ENCODE measurements at regions not wholly inside any gene's neighbourhood (a gene's known extent, or its start where the extent isn't known, plus 50 kb on each side); places are given as distances from the start of the nearest gene placed in this dataset.

DNA sequence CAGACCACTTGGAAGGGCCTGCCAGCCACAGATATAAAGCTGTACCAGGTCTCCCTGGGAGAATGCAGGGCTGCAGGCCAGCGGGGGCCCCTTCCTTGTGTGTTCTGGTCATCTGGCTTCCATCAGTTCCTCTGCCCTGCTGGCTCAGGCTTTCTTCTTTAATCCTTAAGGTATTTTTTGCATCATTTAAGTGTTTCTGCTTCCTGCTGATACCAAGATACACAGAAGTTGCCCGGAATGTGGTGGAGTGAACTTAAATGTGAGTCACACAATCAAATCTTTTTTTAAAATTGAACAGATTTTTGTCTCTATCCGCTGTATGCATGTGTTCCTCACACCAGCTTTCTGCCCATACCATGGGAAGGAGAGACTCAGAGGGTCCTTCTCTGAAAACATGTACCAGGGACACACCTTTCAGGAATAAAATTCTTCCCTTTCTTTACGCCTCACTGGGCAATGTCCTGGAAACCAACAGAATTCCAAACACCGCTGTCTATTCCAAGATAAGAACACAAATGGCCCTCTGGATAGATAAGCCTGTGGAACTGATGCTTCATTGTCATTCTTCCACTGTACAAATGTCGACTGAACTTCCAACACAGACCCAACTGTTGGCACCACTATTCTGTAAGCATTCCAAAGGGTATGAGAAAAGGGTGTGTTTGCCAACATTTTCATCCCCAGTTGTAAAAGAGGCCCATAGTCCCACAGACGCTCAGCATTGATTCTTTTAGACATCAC, 206.2 kb upstream of the MYLIP start:
- no peak overlapping the region for H3K27ac ChIP-seq (ENCODE audit: low read depth, low read length)

DNA sequence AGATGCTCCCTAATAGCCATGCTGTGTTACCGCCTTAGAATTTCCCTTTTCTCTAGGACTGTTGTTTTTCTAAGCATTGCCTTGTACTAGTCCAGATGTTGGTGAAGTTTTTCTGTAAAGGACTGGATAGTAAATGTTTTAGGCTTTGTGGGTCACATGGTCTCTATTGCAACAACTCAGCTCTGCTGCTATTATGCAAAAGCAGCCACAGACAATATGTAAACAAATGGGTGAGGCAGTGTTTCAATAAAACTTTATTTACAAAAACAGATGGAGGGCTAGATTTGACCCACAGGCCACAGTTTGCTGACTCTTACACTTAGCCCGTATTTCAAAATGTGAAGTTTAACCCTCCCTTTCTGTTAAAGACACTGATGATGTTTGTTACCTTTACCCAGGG, 207.6 kb upstream of the MYLIP start:
- Histone ChIP-seq H3K36me3 (ENCODE audit: control insufficient read depth in 1 of 2, insufficient read depth in 2 of 2, low read length in 2 of 2) (no peaks in the 10 kb centered on the region), H3K9me3 (ENCODE audit: control insufficient read depth in 1 of 2, low read length in 2 of 2) (no peaks in the 10 kb centered on the region)

More for the DNA sequence above, 206.2 kb upstream of the MYLIP start:
- Histone ChIP-seq H3K9ac (ENCODE audit: low read depth in 1 of 2, low read length in 2 of 2) (no peak overlapping the region), H3K36me3 (ENCODE audit: control insufficient read depth in 1 of 2, insufficient read depth in 2 of 2, low read length in 2 of 2) (no peaks in the 10 kb centered on the region), H3K4me3 (ENCODE audit: low read depth in 1 of 2, low read length in 2 of 2) (no peak overlapping the region), H3K4me1 (ENCODE audit: control insufficient read depth in 1 of 2, insufficient read depth in 2 of 2, low read length in 2 of 2) (no peaks in the 10 kb centered on the region), H3K27me3 (ENCODE audit: control insufficient read depth in 1 of 2, insufficient read depth in 2 of 2, low read length in 2 of 2) (no peaks in the 10 kb centered on the region), H3K9me3 (ENCODE audit: control insufficient read depth in 1 of 2, low read length in 2 of 2) (no peaks in the 10 kb centered on the region)

DNA sequence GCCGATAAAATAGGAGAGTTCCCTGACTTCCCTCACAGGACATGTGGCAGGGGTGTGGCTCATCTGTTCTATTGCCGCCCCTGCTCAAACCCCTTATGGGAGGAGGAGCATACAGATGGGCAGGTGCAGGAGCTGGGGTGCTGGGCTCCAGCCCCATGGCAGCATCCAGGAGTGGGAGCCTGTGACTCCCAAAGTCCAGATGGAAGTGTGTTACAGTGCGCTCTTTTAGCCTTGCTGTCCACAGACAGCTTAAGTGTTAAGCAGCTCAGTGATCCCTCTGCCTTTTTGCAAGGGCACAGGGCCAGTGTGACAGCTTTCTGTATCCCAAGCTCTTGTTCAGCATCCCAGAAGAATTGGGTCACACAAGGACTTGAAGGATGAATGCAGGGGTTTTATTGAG, 212.3 kb upstream of the MYLIP start:
- H3K9me3 ChIP-seq (ENCODE audit: control insufficient read depth in 1 of 2, low read length in 2 of 2) = no peaks in the 10 kb centered on the region
- no peak overlapping the region for H3K4me3 ChIP-seq (ENCODE audit: low read depth in 1 of 2, low read length in 2 of 2)

More for the DNA sequence above, 207.6 kb upstream of the MYLIP start:
- H3K27ac ChIP-seq (ENCODE audit: low read depth, low read length) = no peak overlapping the region
- H3K27me3 ChIP-seq (ENCODE audit: control insufficient read depth in 1 of 2, insufficient read depth in 2 of 2, low read length in 2 of 2) = no peaks in the 10 kb centered on the region
- H3K4me1 ChIP-seq (ENCODE audit: control insufficient read depth in 1 of 2, insufficient read depth in 2 of 2, low read length in 2 of 2) = no peaks in the 10 kb centered on the region
- no peak overlapping the region for H3K4me3 ChIP-seq (ENCODE audit: low read depth in 1 of 2, low read length in 2 of 2)
- no peak overlapping the region for H3K9ac ChIP-seq (ENCODE audit: low read depth in 1 of 2, low read length in 2 of 2)

DNA sequence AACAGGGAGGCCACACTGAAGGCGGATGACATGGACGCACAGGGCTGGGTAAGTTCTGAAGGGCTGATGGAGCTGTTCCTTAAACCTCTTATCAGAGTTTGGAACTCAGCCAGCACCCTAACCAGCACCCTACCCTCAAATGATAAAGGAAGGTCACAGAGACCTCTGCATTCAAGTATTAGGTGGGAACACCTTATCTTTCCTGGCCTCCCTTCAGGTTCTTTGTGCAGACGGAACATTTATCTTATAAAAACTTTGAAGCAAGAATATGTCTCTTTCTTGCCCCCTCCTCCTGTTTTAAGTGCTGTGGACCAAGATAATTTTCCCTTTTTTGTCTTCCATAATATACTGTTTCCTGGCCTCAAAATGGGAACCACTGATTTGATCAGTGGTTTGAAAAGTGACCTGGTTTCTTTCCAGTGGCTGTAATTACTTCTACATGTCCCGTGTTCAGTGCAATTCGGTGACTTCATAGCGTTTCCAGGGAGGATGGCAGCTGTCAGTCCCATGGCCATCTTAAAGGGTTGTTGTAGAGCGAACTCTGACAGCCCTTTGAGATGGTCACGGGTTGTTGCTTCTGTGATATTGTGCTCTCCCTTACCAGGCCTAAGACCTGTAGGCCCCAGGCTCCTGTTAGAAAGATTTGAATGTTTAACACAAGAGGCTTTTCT, 213.2 kb upstream of the MYLIP start:
- no peak overlapping the region for H3K9ac ChIP-seq (ENCODE audit: low read depth in 1 of 2, low read length in 2 of 2)

More for the DNA sequence above, 212.3 kb upstream of the MYLIP start:
- Histone ChIP-seq H3K36me3 (ENCODE audit: control insufficient read depth in 1 of 2, insufficient read depth in 2 of 2, low read length in 2 of 2) (no peaks in the 10 kb centered on the region), H3K9ac (ENCODE audit: low read depth in 1 of 2, low read length in 2 of 2) (no peak overlapping the region), H3K4me1 (ENCODE audit: control insufficient read depth in 1 of 2, insufficient read depth in 2 of 2, low read length in 2 of 2) (no peaks in the 10 kb centered on the region), H3K27me3 (ENCODE audit: control insufficient read depth in 1 of 2, insufficient read depth in 2 of 2, low read length in 2 of 2) (no peaks in the 10 kb centered on the region), H3K27ac (ENCODE audit: low read depth, low read length) (no peak overlapping the region)

DNA sequence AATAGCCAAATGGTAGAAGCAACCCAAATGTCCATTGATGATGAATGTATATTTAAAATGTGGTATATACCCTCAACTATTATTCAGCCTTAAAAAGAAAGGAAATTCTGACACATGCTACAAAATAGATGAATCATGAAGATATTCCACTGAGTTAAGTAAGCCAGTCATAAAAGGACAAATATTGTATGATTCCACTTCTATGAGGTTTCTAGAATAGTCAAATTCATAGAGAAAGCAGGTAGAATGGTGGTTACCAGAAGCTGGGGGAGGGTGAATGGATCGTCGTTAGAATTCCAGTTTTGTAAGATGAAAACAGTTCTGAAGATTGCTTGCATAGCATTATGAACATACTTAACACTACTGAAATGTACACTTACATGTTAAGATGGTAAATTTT, 214.3 kb upstream of the MYLIP start:
- H3K4me1 ChIP-seq (ENCODE audit: control insufficient read depth in 1 of 2, insufficient read depth in 2 of 2, low read length in 2 of 2) = no peaks in the 10 kb centered on the region
- H3K9me3 ChIP-seq (ENCODE audit: control insufficient read depth in 1 of 2, low read length in 2 of 2) = no peaks in the 10 kb centered on the region
- H3K9ac ChIP-seq (ENCODE audit: low read depth in 1 of 2, low read length in 2 of 2) = no peak overlapping the region
- no peaks in the 10 kb centered on the region for H3K27me3 ChIP-seq (ENCODE audit: control insufficient read depth in 1 of 2, insufficient read depth in 2 of 2, low read length in 2 of 2)
- H3K4me3 ChIP-seq (ENCODE audit: low read depth in 1 of 2, low read length in 2 of 2) = no peak overlapping the region
- no peaks in the 10 kb centered on the region for H3K36me3 ChIP-seq (ENCODE audit: control insufficient read depth in 1 of 2, insufficient read depth in 2 of 2, low read length in 2 of 2)
- H3K27ac ChIP-seq (ENCODE audit: low read depth, low read length) = no peak overlapping the region

More for the DNA sequence above, 213.2 kb upstream of the MYLIP start:
- Histone ChIP-seq H3K36me3 (ENCODE audit: control insufficient read depth in 1 of 2, insufficient read depth in 2 of 2, low read length in 2 of 2) (no peaks in the 10 kb centered on the region), H3K4me3 (ENCODE audit: low read depth in 1 of 2, low read length in 2 of 2) (no peak overlapping the region), H3K27me3 (ENCODE audit: control insufficient read depth in 1 of 2, insufficient read depth in 2 of 2, low read length in 2 of 2) (no peaks in the 10 kb centered on the region), H3K4me1 (ENCODE audit: control insufficient read depth in 1 of 2, insufficient read depth in 2 of 2, low read length in 2 of 2) (no peaks in the 10 kb centered on the region), H3K9me3 (ENCODE audit: control insufficient read depth in 1 of 2, low read length in 2 of 2) (no peaks in the 10 kb centered on the region), H3K27ac (ENCODE audit: low read depth, low read length) (no peak overlapping the region)

DNA sequence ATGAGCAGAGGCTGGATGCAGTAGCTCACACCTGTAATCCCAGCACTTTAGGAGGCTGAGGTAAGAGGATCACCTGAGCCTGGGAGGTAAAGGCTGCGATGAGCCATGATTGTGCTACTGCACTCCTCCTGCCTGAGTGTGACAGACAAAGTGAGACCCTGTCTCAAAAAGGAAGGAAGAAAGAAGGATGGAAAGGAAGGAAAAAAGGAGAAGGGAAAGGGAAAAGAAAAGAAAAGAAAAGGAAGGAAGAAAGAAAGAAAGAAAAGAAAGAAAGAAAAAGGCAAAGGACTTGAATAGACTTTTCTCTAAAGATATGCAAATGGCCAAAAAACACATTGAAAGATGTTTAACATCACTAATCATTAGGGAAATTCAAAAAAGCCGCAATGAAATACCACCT, 215.3 kb upstream of the MYLIP start:
- Histone ChIP-seq H3K27ac (ENCODE audit: low read depth, low read length) (no peak overlapping the region), H3K27me3 (ENCODE audit: control insufficient read depth in 1 of 2, insufficient read depth in 2 of 2, low read length in 2 of 2) (no peaks in the 10 kb centered on the region), H3K4me1 (ENCODE audit: control insufficient read depth in 1 of 2, insufficient read depth in 2 of 2, low read length in 2 of 2) (no peaks in the 10 kb centered on the region)

DNA sequence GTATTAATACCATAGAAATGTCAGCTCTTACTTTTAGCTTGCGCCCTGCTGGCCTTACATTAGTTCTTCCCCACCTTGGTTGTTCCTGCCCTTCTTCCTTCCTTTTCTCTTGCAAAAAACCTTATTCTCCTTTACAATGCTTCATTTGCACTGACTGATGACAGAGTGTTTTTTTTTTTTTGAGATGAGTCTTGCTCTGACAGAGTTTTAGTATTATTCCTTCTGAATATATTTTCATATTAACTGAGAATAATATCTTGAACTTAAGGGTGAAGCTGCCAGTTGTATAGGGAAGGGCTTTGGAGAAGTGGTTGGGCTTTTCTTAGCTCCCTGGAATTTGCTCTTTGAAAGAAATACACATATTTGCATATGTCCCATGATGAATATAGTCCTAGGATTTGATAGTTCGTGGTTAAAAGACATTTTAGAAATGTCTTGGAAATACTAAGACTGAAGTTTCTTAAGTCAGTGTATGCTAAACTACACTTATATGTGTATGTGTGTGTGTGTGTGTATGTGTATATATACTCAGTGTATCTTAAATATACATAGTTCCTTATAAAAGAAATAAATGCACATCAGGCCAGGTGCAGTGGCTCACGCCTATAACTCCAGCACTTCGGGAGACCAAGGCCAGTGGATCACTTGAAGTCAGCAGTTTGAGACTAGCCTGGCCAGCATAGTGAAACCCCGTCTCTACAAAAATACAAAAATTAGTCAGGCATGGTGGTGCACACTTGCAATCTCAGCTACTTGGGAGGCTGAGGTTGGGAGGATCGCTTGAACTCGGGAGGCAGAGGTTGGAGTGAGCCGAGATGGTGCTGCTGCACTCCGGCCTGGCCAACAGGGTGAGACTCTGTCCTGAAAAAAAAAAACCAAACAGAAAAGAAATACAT, 216.1 kb upstream of the MYLIP start:
- Histone ChIP-seq H3K9ac (ENCODE audit: low read depth in 1 of 2, low read length in 2 of 2) (no peak overlapping the region), H3K4me3 (ENCODE audit: low read depth in 1 of 2, low read length in 2 of 2) (no peak overlapping the region), H3K9me3 (ENCODE audit: control insufficient read depth in 1 of 2, low read length in 2 of 2) (no peaks in the 10 kb centered on the region), H3K36me3 (ENCODE audit: control insufficient read depth in 1 of 2, insufficient read depth in 2 of 2, low read length in 2 of 2) (no peaks in the 10 kb centered on the region), H3K27ac (ENCODE audit: low read depth, low read length) (no peak overlapping the region), H3K27me3 (ENCODE audit: control insufficient read depth in 1 of 2, insufficient read depth in 2 of 2, low read length in 2 of 2) (no peaks in the 10 kb centered on the region), H3K4me1 (ENCODE audit: control insufficient read depth in 1 of 2, insufficient read depth in 2 of 2, low read length in 2 of 2) (peaks cover 0 to 8% of the 10 kb centered on the region in 2 donors)

More for the DNA sequence above, 215.3 kb upstream of the MYLIP start:
- H3K9ac ChIP-seq (ENCODE audit: low read depth in 1 of 2, low read length in 2 of 2) = no peak overlapping the region
- no peaks in the 10 kb centered on the region for H3K9me3 ChIP-seq (ENCODE audit: control insufficient read depth in 1 of 2, low read length in 2 of 2)
- no peak overlapping the region for H3K4me3 ChIP-seq (ENCODE audit: low read depth in 1 of 2, low read length in 2 of 2)
- H3K36me3 ChIP-seq (ENCODE audit: control insufficient read depth in 1 of 2, insufficient read depth in 2 of 2, low read length in 2 of 2) = no peaks in the 10 kb centered on the region

DNA sequence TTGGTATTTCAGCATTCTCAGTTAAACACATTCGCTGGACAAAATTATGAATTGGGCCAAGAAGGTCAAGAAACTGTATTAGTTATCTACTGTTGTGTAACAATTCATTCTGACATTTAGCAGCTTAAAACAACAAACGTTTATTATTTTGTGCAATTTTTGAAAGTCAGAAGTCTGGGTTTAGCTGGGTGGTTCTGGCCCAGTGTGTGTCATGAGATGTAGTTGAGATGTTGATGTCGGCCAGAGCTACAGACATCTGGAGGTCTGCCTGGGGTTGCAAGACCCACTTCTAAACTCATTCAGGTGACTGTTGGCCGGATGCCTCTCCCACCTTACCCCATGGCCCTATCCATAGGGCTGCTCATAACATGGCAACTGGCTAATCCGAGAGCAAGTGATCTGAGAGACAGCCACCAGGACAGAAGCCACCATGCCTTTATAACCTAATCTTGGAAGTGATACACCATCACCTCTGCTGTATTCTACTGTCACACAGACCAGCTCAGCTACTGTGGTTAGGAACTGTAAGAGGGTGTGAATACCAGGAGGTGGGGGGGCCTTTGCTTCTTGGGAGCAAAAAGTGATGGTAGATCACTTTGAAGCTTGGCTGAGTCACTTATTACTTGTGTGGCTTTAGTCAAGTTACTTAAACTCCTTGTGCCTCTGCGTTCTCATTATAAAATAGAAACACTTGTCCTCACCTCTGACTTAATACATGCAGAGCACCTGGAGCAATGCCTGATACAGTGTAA, 217.0 kb upstream of the MYLIP start:
- Histone ChIP-seq H3K27me3 (ENCODE audit: control insufficient read depth in 1 of 2, insufficient read depth in 2 of 2, low read length in 2 of 2) (no peaks in the 10 kb centered on the region), H3K4me3 (ENCODE audit: low read depth in 1 of 2, low read length in 2 of 2) (no peak overlapping the region), H3K27ac (ENCODE audit: low read depth, low read length) (no peak overlapping the region)

DNA sequence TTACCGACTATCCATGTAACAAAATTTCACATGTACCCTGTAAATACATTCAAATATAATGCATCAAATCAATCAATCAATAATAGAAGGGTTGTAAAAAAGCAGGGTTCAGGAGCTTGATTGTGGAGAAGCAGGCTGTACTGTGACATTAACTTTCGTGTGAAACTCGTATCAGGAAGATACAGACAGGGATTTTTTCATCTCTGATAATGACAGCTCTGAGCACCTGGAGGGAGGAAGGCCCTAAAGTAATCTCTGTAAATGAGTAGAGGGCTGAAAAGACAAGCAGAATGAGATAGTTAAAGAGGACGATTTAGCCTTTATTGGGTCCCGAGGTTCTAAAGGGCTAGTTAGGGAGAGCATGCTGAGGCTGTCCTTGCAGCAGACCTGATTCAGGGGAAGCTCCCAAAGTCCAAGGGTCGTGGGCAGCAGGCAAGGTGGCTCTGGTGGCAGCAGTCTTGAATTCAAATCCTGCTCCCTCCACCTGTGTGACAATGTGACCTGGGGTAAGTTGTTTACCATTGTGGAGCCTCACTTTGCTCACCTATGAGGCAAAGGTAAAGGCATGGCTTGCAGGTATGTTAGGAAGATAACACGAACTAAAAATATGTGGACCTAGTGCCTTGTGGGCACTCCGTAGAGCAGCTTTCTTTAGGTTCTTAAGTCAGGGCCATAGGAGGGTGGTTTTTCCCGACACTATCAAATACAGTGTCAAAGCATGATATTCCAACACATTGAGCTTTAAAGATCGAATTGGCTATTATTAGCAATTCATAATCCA, 219.4 kb upstream of the MYLIP start:
- H3K36me3 ChIP-seq (ENCODE audit: control insufficient read depth in 1 of 2, insufficient read depth in 2 of 2, low read length in 2 of 2) = no peaks in the 10 kb centered on the region
- no peak overlapping the region for H3K9ac ChIP-seq (ENCODE audit: low read depth in 1 of 2, low read length in 2 of 2)
- H3K4me3 ChIP-seq (ENCODE audit: low read depth in 1 of 2, low read length in 2 of 2) = no peak overlapping the region
- H3K27ac ChIP-seq (ENCODE audit: low read depth, low read length) = no peak overlapping the region
- H3K9me3 ChIP-seq (ENCODE audit: control insufficient read depth in 1 of 2, low read length in 2 of 2) = no peaks in the 10 kb centered on the region
- H3K27me3 ChIP-seq (ENCODE audit: control insufficient read depth in 1 of 2, insufficient read depth in 2 of 2, low read length in 2 of 2) = no peaks in the 10 kb centered on the region
- peaks cover 4 to 8% of the 10 kb centered on the region in 2 donors for H3K4me1 ChIP-seq (ENCODE audit: control insufficient read depth in 1 of 2, insufficient read depth in 2 of 2, low read length in 2 of 2)

More for the DNA sequence above, 217.0 kb upstream of the MYLIP start:
- Histone ChIP-seq H3K4me1 (ENCODE audit: control insufficient read depth in 1 of 2, insufficient read depth in 2 of 2, low read length in 2 of 2) (peaks cover 0 to 8% of the 10 kb centered on the region in 2 donors), H3K9ac (ENCODE audit: low read depth in 1 of 2, low read length in 2 of 2) (no peak overlapping the region), H3K36me3 (ENCODE audit: control insufficient read depth in 1 of 2, insufficient read depth in 2 of 2, low read length in 2 of 2) (no peaks in the 10 kb centered on the region), H3K9me3 (ENCODE audit: control insufficient read depth in 1 of 2, low read length in 2 of 2) (no peaks in the 10 kb centered on the region)

Measured in duodenal mucosa (tissue), 2 donors.